ENCODE measurements at regions not wholly inside any gene's neighbourhood (a gene's known extent, or its start where the extent isn't known, plus 50 kb on each side); places are given as distances from the start of the nearest gene placed in this dataset.

DNA sequence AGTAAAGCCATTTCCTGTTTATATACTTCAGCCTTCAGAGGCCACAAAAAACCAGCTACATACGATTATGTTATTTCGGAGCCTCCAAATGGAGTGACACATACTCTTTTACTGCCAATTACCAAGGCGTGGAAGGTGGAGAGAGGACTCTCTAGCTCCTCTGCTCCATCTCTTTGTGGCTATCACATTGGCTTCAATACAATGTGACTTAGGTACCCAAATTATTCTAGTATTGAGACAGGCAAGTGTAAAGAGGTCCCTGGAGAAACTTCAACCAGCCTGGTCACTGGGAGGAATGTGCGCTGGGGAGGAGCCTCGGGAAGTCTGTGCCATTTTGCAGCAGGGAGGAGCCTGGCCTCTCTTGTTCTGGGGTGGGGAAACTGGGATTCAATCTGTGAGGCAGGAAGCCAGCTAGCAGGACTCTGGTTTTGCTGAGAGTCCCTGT, 85.8 kb upstream of the TAS2R1 start:
- TF ChIP-seq, protein P1, sequence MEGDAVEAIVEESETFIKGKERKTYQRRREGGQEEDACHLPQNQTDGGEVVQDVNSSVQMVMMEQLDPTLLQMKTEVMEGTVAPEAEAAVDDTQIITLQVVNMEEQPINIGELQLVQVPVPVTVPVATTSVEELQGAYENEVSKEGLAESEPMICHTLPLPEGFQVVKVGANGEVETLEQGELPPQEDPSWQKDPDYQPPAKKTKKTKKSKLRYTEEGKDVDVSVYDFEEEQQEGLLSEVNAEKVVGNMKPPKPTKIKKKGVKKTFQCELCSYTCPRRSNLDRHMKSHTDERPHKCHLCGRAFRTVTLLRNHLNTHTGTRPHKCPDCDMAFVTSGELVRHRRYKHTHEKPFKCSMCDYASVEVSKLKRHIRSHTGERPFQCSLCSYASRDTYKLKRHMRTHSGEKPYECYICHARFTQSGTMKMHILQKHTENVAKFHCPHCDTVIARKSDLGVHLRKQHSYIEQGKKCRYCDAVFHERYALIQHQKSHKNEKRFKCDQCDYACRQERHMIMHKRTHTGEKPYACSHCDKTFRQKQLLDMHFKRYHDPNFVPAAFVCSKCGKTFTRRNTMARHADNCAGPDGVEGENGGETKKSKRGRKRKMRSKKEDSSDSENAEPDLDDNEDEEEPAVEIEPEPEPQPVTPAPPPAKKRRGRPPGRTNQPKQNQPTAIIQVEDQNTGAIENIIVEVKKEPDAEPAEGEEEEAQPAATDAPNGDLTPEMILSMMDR (IDR thresholded peaks at IDR 0.05; ENCODE audit: borderline replicate concordance, control extremely low read depth, extremely low read depth, insufficient read depth, missing control alignments): no peak
- in situ Hi-C loops (cut with MboI; ENCODE audit: low sequenced_read_pairs, unreplicated experiment): no loop called here
- DNase-seq (ENCODE audit: low spot score): no peak

GRCh38 chr5:9713959-9714586, 83.9 kb upstream of the TAS2R1 start:
- in situ Hi-C loops (cut with MboI; ENCODE audit: low sequenced_read_pairs, unreplicated experiment): no loop called here
- TF ChIP-seq, protein P1 (IDR thresholded peaks at IDR 0.05; ENCODE audit: borderline replicate concordance, control extremely low read depth, extremely low read depth, insufficient read depth, missing control alignments): no peak
- no peak for DNase-seq (ENCODE audit: low spot score)

DNA sequence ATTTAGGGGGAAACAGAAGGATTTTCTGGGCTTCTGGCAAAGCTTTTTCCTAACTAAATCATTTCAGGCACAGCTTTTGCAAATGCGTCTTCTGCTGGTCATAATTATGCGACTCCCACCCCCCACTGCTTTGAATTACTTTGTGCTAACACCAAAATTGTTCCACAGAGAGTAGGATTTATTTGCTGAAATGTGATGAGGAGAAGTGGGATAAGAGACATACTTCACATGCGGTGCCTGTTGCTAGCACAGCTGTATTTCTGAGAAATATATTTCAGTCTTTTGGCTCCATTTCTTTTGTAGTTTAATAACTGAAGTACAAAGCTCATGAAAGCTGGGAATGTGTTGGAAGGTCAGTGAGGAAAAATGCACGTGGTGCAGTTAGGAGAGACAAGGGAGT, 83.2 kb upstream of the TAS2R1 start:
- in situ Hi-C loops (cut with MboI; ENCODE audit: low sequenced_read_pairs, unreplicated experiment): no loop called here
- TF ChIP-seq, protein P1 (IDR thresholded peaks at IDR 0.05; ENCODE audit: borderline replicate concordance, control extremely low read depth, extremely low read depth, insufficient read depth, missing control alignments): no peak
- no peak for DNase-seq (ENCODE audit: low spot score)

DNA sequence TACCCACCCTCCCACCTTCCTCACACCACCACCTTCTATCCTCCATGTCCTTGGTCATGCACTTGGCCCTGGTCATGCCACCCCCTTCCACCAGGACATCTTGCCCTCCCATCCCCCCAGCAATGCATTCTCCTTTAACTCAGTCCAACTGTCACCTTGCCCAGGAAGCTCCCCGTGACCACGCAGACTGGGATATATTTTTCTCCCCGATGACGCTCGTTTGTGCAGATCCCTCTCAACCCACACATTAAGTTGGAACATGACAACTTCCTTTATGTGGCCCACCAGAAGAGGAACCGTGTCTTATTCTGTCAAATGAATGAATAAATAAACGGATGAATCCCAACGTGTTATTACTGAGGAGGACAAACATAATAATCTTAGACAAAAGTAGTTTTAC, 82.8 kb upstream of the TAS2R1 start:
- no peak for DNase-seq (ENCODE audit: low spot score)
- in situ Hi-C loops (cut with MboI; ENCODE audit: low sequenced_read_pairs, unreplicated experiment): no loop called here
- TF ChIP-seq, protein P1 (IDR thresholded peaks at IDR 0.05; ENCODE audit: borderline replicate concordance, control extremely low read depth, extremely low read depth, insufficient read depth, missing control alignments): no peak

DNA sequence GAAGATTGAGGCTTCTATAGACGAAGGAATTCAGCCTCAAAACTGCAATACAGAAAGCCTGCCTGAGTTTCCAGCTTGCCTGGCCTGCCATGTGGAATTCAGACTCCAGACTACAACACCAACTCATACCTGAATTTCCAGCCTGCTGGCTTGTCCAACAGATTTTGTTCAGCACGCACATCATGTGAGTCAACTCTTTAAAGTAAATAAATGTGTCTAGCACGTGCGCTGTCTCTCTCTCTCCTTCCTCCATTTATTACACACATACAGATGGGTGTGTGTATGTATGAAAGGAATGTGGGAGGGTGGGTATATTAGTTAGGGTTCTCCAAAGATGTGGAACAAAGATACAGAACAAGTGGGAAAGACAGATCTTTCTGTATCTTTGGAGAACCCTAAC, 82.4 kb upstream of the TAS2R1 start:
- no peak for DNase-seq (ENCODE audit: low spot score)

GRCh38 chr5:9710069-9710468, 79.9 kb upstream of the TAS2R1 start:
- no peak for DNase-seq (ENCODE audit: low spot score)
- in situ Hi-C loops (cut with MboI; ENCODE audit: low sequenced_read_pairs, unreplicated experiment): no loop called here
- TF ChIP-seq, protein P1 (IDR thresholded peaks at IDR 0.05; ENCODE audit: borderline replicate concordance, control extremely low read depth, extremely low read depth, insufficient read depth, missing control alignments): no peak

More for the DNA sequence above, 82.4 kb upstream of the TAS2R1 start:
- TF ChIP-seq, protein P1 (IDR thresholded peaks at IDR 0.05; ENCODE audit: borderline replicate concordance, control extremely low read depth, extremely low read depth, insufficient read depth, missing control alignments): no peak
- in situ Hi-C loops (cut with MboI; ENCODE audit: low sequenced_read_pairs, unreplicated experiment): no loop called here
